H1 (cell line): ENCODE measurements at regions not wholly inside any gene's neighbourhood (a gene's known extent, or its start where the extent isn't known, plus 50 kb on each side); places are given as distances from the start of the nearest gene placed in this dataset.
A peak's percentile ranks its signal among the peaks of the same experiment; 100 is the strongest.

Experiments
- CTCF ChIA-PET: fragments of 300-600 bp; sonication (Branson Sonifier 250); formaldehyde crosslinking; loops from one replicate; lab custom pipeline; 2021; ENCODE audit not compliant: partially characterized antibody; lab: Charles Lee
- POLR2A ChIA-PET: fragments of 300-600 bp; sonication (Branson Sonifier 250); formaldehyde crosslinking; loops from one replicate; lab custom pipeline; 2021; ENCODE audit warnings: inconsistent platforms; ENCODE audit not compliant: partially characterized antibody; lab: Charles Lee
- DNase-seq, 2 experiments: peaks; one replicate each; pipeline versions ENCODE4 v3.0.0 to v3.0.0-alpha.2; 2010 to 2022; ENCODE audit warnings: low spot score in 2 of 2, low read depth in 1 of 2, mixed read lengths in 1 of 2
- FAIRE-seq: peaks from 2 replicates; lab custom pipeline; 2011; peaks lifted over from hg19 to GRCh38; lab: Jason Lieb, UNC
- H2AFZ ChIP-seq: 2 replicates; pipeline ENCODE4 v1.8.1; 2012; ENCODE audit warnings: low read length, inconsistent platforms
- H2AK5ac ChIP-seq: 2 replicates; pipeline ENCODE4 v1.6.1; 2013; ENCODE audit warnings: low read depth, low read length
- H2BK120ac ChIP-seq: replicated peaks from 2 replicates; pipeline ENCODE3; 2013; ENCODE audit warnings: low read depth, low read length, inconsistent platforms
- H2BK12ac ChIP-seq: 2 replicates; pipeline ENCODE4 v1.6.1; 2013; ENCODE audit warnings: low read depth, low read length
- H2BK15ac ChIP-seq: 2 replicates; pipeline ENCODE4 v1.6.1; 2013; ENCODE audit warnings: low read length
- H2BK20ac ChIP-seq: 2 replicates; pipeline ENCODE4 v1.6.1; 2013; ENCODE audit warnings: low read length
- H2BK5ac ChIP-seq: 2 replicates; pipeline ENCODE4 v1.6.1; 2013; ENCODE audit warnings: low read depth, low read length
- H3K14ac ChIP-seq: 2 replicates; pipeline ENCODE4 v1.6.1; 2013; ENCODE audit warnings: inconsistent platforms; ENCODE audit not compliant: insufficient read length
- H3K18ac ChIP-seq: 2 replicates; pipeline ENCODE4 v1.6.1; 2013; ENCODE audit warnings: low read length; ENCODE audit errors: extremely low read depth
- H3K23ac ChIP-seq: 2 replicates; pipeline ENCODE4 v1.6.1; 2013; ENCODE audit warnings: inconsistent platforms; ENCODE audit not compliant: insufficient read length
- H3K23me2 ChIP-seq: 2 replicates; pipeline ENCODE4 v1.6.1; 2013; ENCODE audit warnings: low read depth, low read length
- H3K27ac ChIP-seq: 2 replicates; pipeline ENCODE4 v1.6.1; 2011; ENCODE audit warnings: low read depth, low read length, inconsistent platforms
- H3K27me3 ChIP-seq, 4 experiments: replicated peaks in 1 of 4; 1 replicate in 1 of 4; 2 replicates in 3 of 4; pipeline versions ENCODE4 v1.6.1 to v1.8.1; 2011 to 2013; ENCODE audit warnings: low read length in 3 of 4, mild to moderate bottlenecking in 3 of 4, inconsistent platforms in 2 of 4, mixed read lengths in 2 of 4, moderate library complexity in 1 of 4; ENCODE audit not compliant: control insufficient read depth in 3 of 4, insufficient read depth in 3 of 4; ENCODE audit errors: extremely low read depth in 1 of 4
- H3K36me3 ChIP-seq, 4 experiments: 2 replicates each; pipeline versions ENCODE4 v1.6.1 to v1.8.1; 2011 to 2013; ENCODE audit warnings: mild to moderate bottlenecking in 4 of 4, low read length in 3 of 4, moderate library complexity in 2 of 4, control low read depth in 1 of 4, inconsistent platforms in 1 of 4; ENCODE audit not compliant: insufficient read depth in 4 of 4, control insufficient read depth in 2 of 4
- H3K4ac ChIP-seq: replicated peaks from 2 replicates; pipeline ENCODE3; 2013; ENCODE audit warnings: low read length, low read depth, mixed read lengths, inconsistent platforms; ENCODE audit not compliant: insufficient read length
- H3K4me1 ChIP-seq, 4 experiments: replicated peaks in 1 of 4; 1 replicate in 1 of 4; 2 replicates in 3 of 4; pipeline versions ENCODE4 v1.6.1 to v1.8.1; 2011 to 2013; ENCODE audit warnings: low read length in 3 of 4, inconsistent platforms in 2 of 4, mixed read lengths in 1 of 4; ENCODE audit not compliant: insufficient read depth in 4 of 4, control insufficient read depth in 3 of 4
- H3K4me2 ChIP-seq, 2 experiments: 2 replicates each; pipeline versions ENCODE4 v1.6.1 to v1.8.1; 2011 to 2013; ENCODE audit warnings: low read depth in 2 of 2, low read length in 2 of 2, control low read depth in 1 of 2, inconsistent platforms in 1 of 2, mild to moderate bottlenecking in 1 of 2; ENCODE audit not compliant: insufficient read depth in 1 of 2
- H3K4me3 ChIP-seq, 4 experiments: fragments of 200-600, 300-600 bp in 1 of 4; sonication (generic), shearing (Covaris generic), sonication (Bioruptor Twin) in 1 of 4; 2 replicates each; pipeline versions ENCODE4 v1.5.1 to v1.8.1; 2011 to 2016; ENCODE audit warnings: low read length in 4 of 4, low read depth in 3 of 4, control low read depth in 2 of 4, inconsistent platforms in 2 of 4, mild to moderate bottlenecking in 2 of 4, mixed read lengths in 1 of 4, moderate library complexity in 1 of 4; ENCODE audit not compliant: insufficient read depth in 2 of 4; ENCODE audit errors: extremely low read depth in 1 of 4
- H3K56ac ChIP-seq: replicated peaks from 2 replicates; pipeline ENCODE3; 2013; ENCODE audit warnings: low read depth, mild to moderate bottlenecking, mixed read lengths, low read length, inconsistent platforms; ENCODE audit not compliant: insufficient read length
- H3K79me1 ChIP-seq: 2 replicates; pipeline ENCODE4 v1.6.1; 2013; ENCODE audit warnings: low read depth, low read length, control low read depth
- H3K79me2 ChIP-seq, 2 experiments: 2 replicates each; pipeline versions ENCODE4 v1.6.1 to v1.8.1; 2012 to 2013; ENCODE audit warnings: low read length in 2 of 2, mild to moderate bottlenecking in 2 of 2, inconsistent platforms in 1 of 2; ENCODE audit not compliant: insufficient read depth in 2 of 2, control insufficient read depth in 1 of 2
- H3K9ac ChIP-seq, 4 experiments: replicated peaks in 1 of 4; 1 replicate in 1 of 4; 2 replicates in 3 of 4; pipeline versions ENCODE4 v1.6.1 to v1.8.1; 2011 to 2013; ENCODE audit warnings: low read depth in 3 of 4, low read length in 3 of 4, control low read depth in 2 of 4, mild to moderate bottlenecking in 2 of 4, moderate library complexity in 2 of 4, inconsistent platforms in 1 of 4; ENCODE audit errors: extremely low read depth in 1 of 4
- H3K9me3 ChIP-seq, 2 experiments: 2 replicates each; pipeline versions ENCODE4 v1.6.1 to v1.8.1; 2012 to 2013; ENCODE audit warnings: mild to moderate bottlenecking in 2 of 2, moderate library complexity in 2 of 2, control low read depth in 1 of 2, inconsistent platforms in 1 of 2, low read depth in 1 of 2, low read length in 1 of 2, mixed read lengths in 1 of 2; ENCODE audit not compliant: insufficient read depth in 2 of 2
- H4K20me1 ChIP-seq, 2 experiments: replicated peaks in 1 of 2; 2 replicates each; pipeline versions ENCODE3 to v1.8.1; 2011 to 2013; ENCODE audit warnings: inconsistent platforms in 2 of 2, low read length in 2 of 2, mild to moderate bottlenecking in 1 of 2; ENCODE audit not compliant: insufficient read depth in 2 of 2, control insufficient read depth in 1 of 2
- H4K5ac ChIP-seq: 2 replicates; pipeline ENCODE4 v1.6.1; 2013; ENCODE audit warnings: low read length, low read depth, mixed read lengths, inconsistent platforms; ENCODE audit not compliant: insufficient read length
- H4K8ac ChIP-seq: 2 replicates; pipeline ENCODE4 v1.8.0; 2013; ENCODE audit warnings: mild to moderate bottlenecking, moderate library complexity, low read length, inconsistent platforms; ENCODE audit not compliant: insufficient read depth; ENCODE audit errors: extremely low read depth
- H4K91ac ChIP-seq: replicated peaks from 2 replicates; pipeline ENCODE3; 2013; ENCODE audit warnings: low read length, mixed read lengths, inconsistent platforms; ENCODE audit not compliant: insufficient read length
- CBX5 ChIP-seq: fragments of 300-800, 300-1000 bp; sonication (generic); IDR thresholded peaks from 2 replicates; pipeline ENCODE4 v1.7.1; 2016; ENCODE audit warnings: antibody characterized with exemption, low read length, low read depth
- CEBPB ChIP-seq: IDR thresholded peaks from 2 replicates; pipeline ENCODE4 v1.6.1; 2012; ENCODE audit warnings: low read depth, low read length
- KDM4A ChIP-seq: IDR thresholded peaks from one replicate; pipeline ENCODE4 v1.7.1; 2012; ENCODE audit warnings: low read depth, mild to moderate bottlenecking, moderate library complexity, low read length, inconsistent platforms; ENCODE audit not compliant: severe bottlenecking
- NANOG ChIP-seq: IDR thresholded peaks from 2 replicates; pipeline ENCODE4 v1.6.1; 2011; ENCODE audit warnings: low read length, low read depth, mild to moderate bottlenecking, inconsistent platforms; ENCODE audit not compliant: insufficient read depth, poor library complexity, severe bottlenecking
- POLR2AphosphoS5 ChIP-seq: IDR thresholded peaks from 2 replicates; pipeline ENCODE4 v1.6.1; 2011; ENCODE audit warnings: low read depth, low read length
- RAD21 ChIP-seq, 2 experiments: IDR thresholded peaks in 1 of 2; conservative IDR thresholded peaks in 1 of 2; 2 replicates each; pipeline ENCODE4 v1.6.1; 2011; ENCODE audit warnings: low read depth in 2 of 2, low read length in 2 of 2, improper control_type of control experiment in 1 of 2, inconsistent platforms in 1 of 2, mild to moderate bottlenecking in 1 of 2, moderate library complexity in 1 of 2
- RNF2 ChIP-seq: fragments of 200-900, 300-1000 bp; sonication (generic); IDR thresholded peaks from 2 replicates; pipeline ENCODE4 v1.7.1; 2016; ENCODE audit warnings: borderline replicate concordance, low read depth, mild to moderate bottlenecking, antibody characterized with exemption, low read length; ENCODE audit not compliant: poor library complexity, severe bottlenecking; ENCODE audit errors: missing control alignments
- RXRA ChIP-seq: IDR thresholded peaks from 2 replicates; pipeline ENCODE4 v1.6.1; 2011; ENCODE audit warnings: low read depth, mild to moderate bottlenecking, low read length, moderate library complexity; ENCODE audit not compliant: insufficient read depth
- SAP30 ChIP-seq: fragments of 300-600 bp; sonication (generic); IDR thresholded peaks from 2 replicates; pipeline ENCODE4 v1.7.1; 2012; ENCODE audit warnings: low read length, moderate library complexity, mild to moderate bottlenecking, inconsistent platforms; ENCODE audit not compliant: insufficient read depth, insufficient replicate concordance
- SIN3A ChIP-seq, 2 experiments: IDR thresholded peaks in 1 of 2; conservative IDR thresholded peaks in 1 of 2; 2 replicates each; pipeline ENCODE4 v1.6.1; 2011 to 2012; ENCODE audit warnings: low read length in 2 of 2, improper control_type of control experiment in 1 of 2, low read depth in 1 of 2, mild to moderate bottlenecking in 1 of 2
- SRF ChIP-seq: IDR thresholded peaks from 2 replicates; pipeline ENCODE4 v1.6.1; 2011; ENCODE audit warnings: mild to moderate bottlenecking, low read depth, low read length, moderate library complexity
- YY1 ChIP-seq: IDR thresholded peaks from 2 replicates; pipeline ENCODE4 v1.6.1; 2011; ENCODE audit warnings: low read depth, mild to moderate bottlenecking, low read length
- WGBS, 2 experiments: shearing (Covaris generic) in 1 of 2; methylation state at CpG; one replicate each; pipeline versions ENCODE4 v1.1.6 to v1.1.7; 2013 to 2015; ENCODE audit warnings: low lambda C conversion rate in 2 of 2, mixed read lengths in 2 of 2, inconsistent platforms in 1 of 2, low coverage in 1 of 2, missing lambda C conversion rate in 1 of 2; ENCODE audit not compliant: insufficient replicate concordance in 2 of 2, insufficient coverage in 1 of 2, insufficient read length in 1 of 2; ENCODE audit errors: extremely low coverage in 1 of 2, missing lambda C conversion rate in 1 of 2; 5-methylcytosine and 5-hydroxymethylcytosine counted together
- TF ChIP-seq, protein P1 (sequence below): IDR thresholded peaks from 2 replicates; pipeline ENCODE4 v1.6.1; 2012; ENCODE audit warnings: inconsistent platforms

DNA sequence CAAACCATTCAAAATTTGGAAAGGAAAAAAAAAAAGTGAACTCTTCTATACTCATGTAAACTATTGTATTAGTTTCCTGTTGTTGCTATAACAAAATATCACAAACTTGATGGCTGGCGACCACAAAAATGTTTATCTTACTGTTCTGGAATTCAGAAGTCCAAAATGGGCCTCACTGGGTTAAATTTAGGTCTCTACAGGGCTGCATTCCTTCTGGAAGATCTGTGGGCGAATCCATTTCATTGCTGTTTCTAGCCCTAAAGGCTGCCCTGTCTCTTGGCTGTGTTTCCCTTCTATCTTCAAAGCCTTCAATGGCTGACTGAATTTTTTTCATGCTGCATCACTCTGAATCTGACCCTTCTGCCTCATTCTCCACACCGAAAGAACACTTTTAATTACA lies 105.1 kb upstream of the NAV3 start:
- H3K56ac ChIP-seq, result no peak overlapping the region
- H3K9me3 ChIP-seq, result no peaks in the 10 kb centered on the region
- H2BK20ac ChIP-seq, result no peak overlapping the region
- no peak overlapping the region for H3K27ac ChIP-seq
- no peak overlapping the region for H3K4ac ChIP-seq
- no peak overlapping the region for H2BK12ac ChIP-seq
- no peaks in the 10 kb centered on the region for H4K20me1 ChIP-seq
- H3K79me1 ChIP-seq, result no peaks in the 10 kb centered on the region
- H3K36me3 ChIP-seq, result no peaks in the 10 kb centered on the region
- H3K9ac ChIP-seq, result no peak overlapping the region
- H3K23ac ChIP-seq, result no peak overlapping the region
- POLR2A ChIA-PET, result no interaction called here
- no peaks in the 10 kb centered on the region for H3K79me2 ChIP-seq
- FAIRE-seq (no peak), DNase-seq (no peak)
- no peaks in the 10 kb centered on the region for H3K4me1 ChIP-seq
- CTCF ChIA-PET, result interaction anchor here (1.1 to 1.9 kb wide), 7 partner anchors 181 to 573 kb away, joined by 3 to 29 read pairs (median 7); no protein-coding TSS in a partner anchor
- no peak overlapping the region for H4K91ac ChIP-seq
- no peak overlapping the region for H3K14ac ChIP-seq
- H2BK5ac ChIP-seq, result no peak overlapping the region
- no peak overlapping the region for H4K8ac ChIP-seq
- H2BK15ac ChIP-seq, result no peak overlapping the region
- no peaks in the 10 kb centered on the region for H3K27me3 ChIP-seq
- H4K5ac ChIP-seq, result no peak overlapping the region
- H2AFZ ChIP-seq, result 0 out of 2 replicates have a peak overlapping the region, but pooled peaks have one; percentile 33
- H2AK5ac ChIP-seq, result no peak overlapping the region
- no peaks in the 10 kb centered on the region for H3K23me2 ChIP-seq
- H3K18ac ChIP-seq, result no peak overlapping the region
- 95% methylated on average over 3 of the region's 3 CpGs; no CpG with 5 or more reads in 1 of the 2 experiments for WGBS, 2 experiments
- H2BK120ac ChIP-seq, result no peak overlapping the region
- no peak overlapping the region for H3K4me2 ChIP-seq
- no peak overlapping the region for H3K4me3 ChIP-seq
- no peak for TF ChIP-seq CEBPB
- no peak for TF ChIP-seq POLR2AphosphoS5
- TF ChIP-seq SRF, result no peak
- TF ChIP-seq, protein P1, sequence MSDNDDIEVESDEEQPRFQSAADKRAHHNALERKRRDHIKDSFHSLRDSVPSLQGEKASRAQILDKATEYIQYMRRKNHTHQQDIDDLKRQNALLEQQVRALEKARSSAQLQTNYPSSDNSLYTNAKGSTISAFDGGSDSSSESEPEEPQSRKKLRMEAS, result no peak
- no peak for TF ChIP-seq RNF2
- no peak for TF ChIP-seq RXRA
- no peak for TF ChIP-seq RAD21 (IDR thresholded peaks at IDR 0.05 in 1 of 2, conservative IDR thresholded peaks at IDR 0.05 in 1 of 2; ENCODE audit: low read depth in 2 of 2, low read length in 2 of 2)
- no peak for TF ChIP-seq YY1
- no peak for TF ChIP-seq SAP30
- no peak for TF ChIP-seq KDM4A
- no peak for TF ChIP-seq NANOG
- no peak for TF ChIP-seq CBX5
- TF ChIP-seq SIN3A (conservative IDR thresholded peaks at IDR 0.05 in 1 of 2, IDR thresholded peaks at IDR 0.05 in 1 of 2; ENCODE audit: low read depth in 1 of 2, low read length in 2 of 2), result no peak
